HG03159 (cell line): ENCODE measurements at regions not wholly inside any gene's neighbourhood (a gene's known extent, or its start where the extent isn't known, plus 50 kb on each side); places are given as distances from the start of the nearest gene placed in this dataset.
"Not testable (repeated sequence)": the region's sequence is repeated elsewhere in the genome, so short reads cannot be mapped to it uniquely, and the experiment has no call there.

ENCODE experiments used
- ATAC-seq: cut with Tn5 transposase; IDR thresholded peaks from one replicate; pipeline ENCODE4 v1.9.1; 2021; ENCODE audit warnings: mild to moderate bottlenecking, moderate library complexity; ENCODE audit not compliant: unreplicated experiment

DNA sequence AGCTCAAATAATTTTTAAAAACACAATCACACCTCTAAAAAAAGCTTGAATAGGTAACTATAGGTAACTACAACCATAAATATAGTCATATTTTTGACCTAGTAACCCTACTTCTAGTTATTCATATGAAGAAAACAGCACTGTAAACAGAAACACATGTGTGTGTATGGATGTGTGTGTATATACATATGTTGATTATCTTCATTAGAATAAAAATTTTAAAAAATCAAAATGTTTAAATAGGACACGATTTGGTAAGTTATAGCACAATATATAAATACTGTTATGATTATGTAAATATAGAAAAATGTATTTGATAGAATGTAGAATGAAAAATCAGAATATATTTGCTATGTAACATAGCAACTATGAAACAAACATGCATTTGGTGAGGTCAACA lies 258.1 kb upstream of the GK2 start:
- no peak for ATAC-seq

- no peak for ATAC-seq
Observed at GRCh38 chr4:79663865-79664264, 255.8 kb upstream of the GK2 start.

GRCh38 chr4:79663141-79663540 lies 255.1 kb upstream of the GK2 start:
- ATAC-seq = no peak

DNA sequence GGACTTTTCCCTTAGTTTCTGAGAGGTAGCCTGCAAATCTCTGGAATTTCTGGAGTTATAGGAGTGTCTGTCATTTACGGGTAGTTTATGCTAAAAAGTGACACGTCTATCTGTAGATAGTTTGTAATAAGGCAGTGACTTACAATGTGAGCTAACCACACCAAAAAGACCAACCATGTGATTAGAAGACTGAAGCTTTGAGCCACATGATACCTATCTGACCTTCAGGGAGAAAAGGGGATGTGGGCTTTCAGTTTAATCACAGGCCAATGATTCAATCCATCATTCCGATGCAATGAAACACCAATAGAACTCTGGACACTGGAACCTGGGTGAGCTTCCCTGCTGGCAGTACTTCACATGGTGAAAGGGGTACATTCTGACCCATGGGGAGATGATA lies 254.6 kb upstream of the GK2 start:
- ATAC-seq = no peak

DNA sequence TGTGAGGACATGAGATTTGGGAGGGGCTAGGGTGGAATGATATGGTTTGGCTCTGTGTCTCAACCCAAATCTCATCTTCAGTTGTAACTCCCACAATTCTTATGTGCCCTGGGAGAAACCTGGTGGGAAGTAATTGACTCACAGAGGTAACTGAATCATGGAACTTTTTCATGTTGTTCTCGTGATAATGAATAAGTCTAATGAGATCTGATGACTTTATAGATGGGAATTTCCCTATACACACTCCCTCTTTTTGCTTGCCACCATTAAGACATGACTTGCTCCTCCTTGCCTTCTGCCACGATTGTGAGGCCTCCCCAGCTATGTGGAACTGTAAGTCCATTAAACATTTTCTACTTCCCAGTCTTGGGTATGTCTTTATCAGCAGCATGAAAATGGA lies 253.2 kb upstream of the GK2 start:
- ATAC-seq = no peak

DNA sequence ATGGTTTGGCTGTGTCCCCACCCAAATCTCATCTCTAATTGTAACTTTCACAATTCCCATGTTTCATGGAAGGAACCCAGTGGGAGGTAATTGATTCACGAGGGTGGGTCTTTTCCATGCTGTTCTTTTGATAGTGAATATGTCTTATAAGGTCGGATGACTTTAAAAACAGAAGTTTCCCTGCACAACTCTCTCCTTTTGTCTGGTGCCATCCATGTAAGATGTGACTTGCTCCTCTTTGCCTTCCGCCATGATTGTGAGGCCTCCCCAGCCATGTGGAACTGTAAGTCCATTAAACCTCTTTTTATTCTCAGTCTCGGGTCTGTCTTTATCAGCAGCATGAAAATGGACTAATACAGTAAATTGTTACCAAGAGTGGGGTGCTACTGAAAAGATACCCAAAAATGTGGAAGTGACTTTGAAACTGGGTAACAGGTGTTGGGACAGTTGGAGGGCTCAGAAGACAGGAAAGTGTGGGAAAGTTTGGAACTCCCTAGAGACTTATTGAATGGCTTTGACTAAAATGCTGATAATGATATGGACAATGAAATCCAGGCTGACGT lies 251.4 kb upstream of the GK2 start:
- ATAC-seq = not testable (repeated sequence)

DNA sequence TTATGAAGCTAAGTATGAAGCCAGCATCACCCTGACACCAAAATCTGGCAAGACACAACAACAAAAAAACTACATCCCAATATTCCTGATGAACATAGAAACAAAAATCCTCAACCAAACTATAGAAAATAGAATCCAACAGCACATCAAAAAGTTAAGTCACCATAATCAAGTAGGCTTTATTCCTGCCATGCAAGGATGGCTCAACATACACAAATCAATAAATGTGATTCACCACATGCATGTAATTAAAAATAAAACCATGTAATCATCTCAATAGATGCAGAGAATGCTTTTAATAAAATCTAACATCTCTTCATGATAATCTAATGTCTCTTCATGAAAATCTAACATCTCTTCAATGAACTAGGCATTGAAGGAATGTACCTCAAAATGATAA lies 249.4 kb upstream of the GK2 start:
- ATAC-seq = no peak

DNA sequence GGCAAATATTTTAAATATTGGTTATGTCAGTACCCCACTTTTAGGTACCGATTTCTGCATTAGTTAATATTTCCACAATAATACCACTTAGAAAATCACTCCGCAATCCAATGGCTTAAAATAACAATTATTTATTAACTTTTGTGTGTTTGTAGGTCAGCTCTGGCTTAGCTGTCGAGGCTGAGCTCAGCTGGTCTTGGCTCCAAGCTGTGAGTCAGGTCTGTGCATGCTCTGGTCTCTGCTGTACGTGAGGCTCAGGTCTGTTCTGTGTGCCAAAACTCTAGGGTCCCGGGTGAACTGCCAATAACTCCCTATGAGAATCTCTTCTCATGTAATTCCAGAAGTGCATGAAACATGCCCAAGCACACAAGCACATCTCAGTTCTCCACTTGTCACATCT lies 245.8 kb upstream of the GK2 start:
- no peak for ATAC-seq

GRCh38 chr4:79652738-79653137 lies 244.7 kb upstream of the GK2 start:
- no peak for ATAC-seq

DNA sequence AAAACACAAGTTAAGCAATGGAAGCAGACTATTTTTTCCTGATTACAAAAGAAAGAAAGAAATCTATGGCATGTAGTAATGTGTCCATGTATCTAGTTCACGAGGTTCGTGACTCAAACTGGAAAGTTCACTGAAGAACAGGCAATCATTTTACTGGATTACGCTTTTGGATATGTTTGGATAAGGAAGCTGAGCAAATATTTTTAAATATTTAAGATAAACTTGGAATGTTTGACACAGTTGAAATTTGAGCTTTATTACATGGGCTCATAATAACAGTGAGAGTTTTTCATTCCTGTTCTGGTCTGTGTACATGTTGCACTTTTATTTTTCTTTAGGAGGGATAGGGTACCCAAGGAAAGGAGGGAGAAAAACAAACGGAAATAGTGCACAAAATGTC lies 244.2 kb upstream of the GK2 start:
- no peak for ATAC-seq

GRCh38 chr4:79651456-79651855 lies 243.4 kb upstream of the GK2 start:
- ATAC-seq = no peak

DNA sequence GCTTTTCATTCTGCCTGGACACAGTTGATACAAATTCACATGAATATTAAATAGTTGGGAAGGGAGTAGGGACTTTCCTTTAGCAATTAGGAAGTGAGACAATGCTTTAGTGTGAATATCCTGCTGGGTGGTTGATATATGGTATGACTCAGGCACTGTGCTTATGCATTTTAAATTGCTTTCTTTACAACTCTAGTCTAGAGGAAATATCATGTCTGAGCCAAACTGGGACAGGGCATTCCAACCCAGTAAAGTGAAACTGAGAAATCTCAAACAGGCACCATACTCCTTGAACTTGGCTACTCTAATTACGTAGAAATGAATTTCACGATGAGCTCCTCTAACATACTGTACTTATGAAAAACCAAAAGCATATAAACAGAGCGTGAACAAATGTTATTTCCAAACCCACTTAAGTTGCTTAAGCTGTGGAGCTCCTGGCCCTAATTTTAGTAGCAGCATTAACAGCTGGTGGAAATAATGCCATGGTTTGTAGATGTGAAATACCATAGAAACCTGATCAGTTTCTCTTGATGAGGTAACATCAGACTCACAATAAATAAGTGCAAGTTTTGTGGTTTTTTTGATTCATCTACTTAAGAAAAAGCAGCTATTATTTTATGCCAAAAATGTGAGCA lies 242.9 kb upstream of the GK2 start:
- ATAC-seq = no peak

- ATAC-seq = no peak
Observed at GRCh38 chr4:79650217-79650616, 242.2 kb upstream of the GK2 start.

- no peak for ATAC-seq
Observed at GRCh38 chr4:79645942-79646341, 237.9 kb upstream of the GK2 start.

GRCh38 chr4:79638735-79639134 lies 230.7 kb upstream of the GK2 start:
- no peak for ATAC-seq

DNA sequence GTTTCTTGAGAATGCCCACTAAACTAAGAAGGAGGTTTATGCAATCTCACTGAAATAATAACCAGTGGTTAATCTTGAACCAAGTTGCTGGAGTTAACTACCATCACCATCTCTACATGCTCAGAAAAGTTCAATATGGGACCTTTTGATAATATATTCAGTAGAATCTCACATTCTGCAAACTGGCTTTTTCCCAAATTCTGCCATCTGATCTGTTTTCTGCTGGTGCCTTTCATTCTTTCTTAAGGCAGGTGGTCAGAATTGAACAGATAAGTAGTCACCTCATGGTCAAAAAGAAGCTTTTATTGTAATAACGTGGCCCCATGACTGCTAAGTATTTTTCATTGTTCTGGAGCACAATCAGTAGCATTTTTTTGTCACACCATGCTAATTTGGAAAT lies 229.0 kb upstream of the GK2 start:
- ATAC-seq = no peak

DNA sequence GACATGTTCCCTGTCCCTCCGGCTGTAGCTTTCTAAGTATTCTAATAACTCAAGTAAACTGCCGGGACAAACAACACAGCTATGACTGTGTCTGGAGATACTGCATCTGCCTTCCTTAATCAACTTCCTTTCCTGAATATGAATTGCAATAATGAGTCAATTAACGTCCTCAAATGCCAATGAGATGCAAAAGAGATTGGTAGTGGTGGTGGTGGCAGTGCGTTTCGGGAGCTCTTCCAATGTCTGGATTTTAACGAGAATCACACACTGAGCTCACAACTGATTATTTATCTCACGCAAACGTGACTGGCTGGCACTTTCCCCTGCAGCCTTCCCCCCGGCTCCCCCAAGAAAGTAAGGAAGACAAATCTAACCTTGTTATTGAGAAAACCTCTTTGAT lies 226.1 kb upstream of the GK2 start:
- ATAC-seq = no peak

GRCh38 chr4:79632114-79632513 lies 224.1 kb upstream of the GK2 start:
- ATAC-seq = no peak

- no peak for ATAC-seq
Observed at GRCh38 chr4:79626611-79627010, 218.6 kb upstream of the GK2 start.

DNA sequence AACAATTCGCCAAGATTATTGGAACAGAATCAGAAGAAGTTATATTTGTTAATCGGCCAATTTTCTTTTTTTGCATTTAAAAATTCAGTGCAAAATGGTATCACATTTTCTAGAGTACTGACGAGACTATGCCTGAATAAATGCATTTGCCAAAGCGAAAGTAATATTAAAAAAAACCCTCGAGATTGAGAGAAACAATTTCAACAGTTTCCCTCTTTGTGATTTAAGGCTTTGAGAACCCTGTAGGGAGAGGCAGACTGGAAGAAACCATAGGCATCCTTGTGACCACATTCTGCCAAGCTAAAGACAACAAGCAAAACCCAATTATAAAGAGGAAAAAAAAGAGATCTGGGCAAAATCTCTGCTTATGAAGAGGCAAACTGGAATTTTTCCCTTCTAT lies 218.1 kb upstream of the GK2 start:
- ATAC-seq = no peak

DNA sequence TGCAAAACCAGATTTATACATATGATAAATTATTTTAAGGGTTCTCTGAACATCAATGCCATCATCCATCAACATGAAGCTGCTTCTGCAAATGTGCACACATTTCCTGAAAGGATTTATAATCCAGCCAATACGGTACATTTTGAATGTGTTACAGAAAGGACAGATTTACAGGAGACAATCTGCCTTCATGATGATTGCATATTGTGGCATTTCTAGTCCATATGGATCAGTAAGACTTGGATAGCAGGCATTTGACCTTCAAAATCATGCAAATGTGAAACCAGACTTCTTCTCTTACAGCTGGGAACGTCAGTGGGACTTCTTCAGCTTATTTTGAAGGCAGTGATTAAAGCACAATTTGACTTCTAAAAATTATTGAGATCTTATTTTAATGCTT lies 217.3 kb upstream of the GK2 start:
- ATAC-seq = no peak

DNA sequence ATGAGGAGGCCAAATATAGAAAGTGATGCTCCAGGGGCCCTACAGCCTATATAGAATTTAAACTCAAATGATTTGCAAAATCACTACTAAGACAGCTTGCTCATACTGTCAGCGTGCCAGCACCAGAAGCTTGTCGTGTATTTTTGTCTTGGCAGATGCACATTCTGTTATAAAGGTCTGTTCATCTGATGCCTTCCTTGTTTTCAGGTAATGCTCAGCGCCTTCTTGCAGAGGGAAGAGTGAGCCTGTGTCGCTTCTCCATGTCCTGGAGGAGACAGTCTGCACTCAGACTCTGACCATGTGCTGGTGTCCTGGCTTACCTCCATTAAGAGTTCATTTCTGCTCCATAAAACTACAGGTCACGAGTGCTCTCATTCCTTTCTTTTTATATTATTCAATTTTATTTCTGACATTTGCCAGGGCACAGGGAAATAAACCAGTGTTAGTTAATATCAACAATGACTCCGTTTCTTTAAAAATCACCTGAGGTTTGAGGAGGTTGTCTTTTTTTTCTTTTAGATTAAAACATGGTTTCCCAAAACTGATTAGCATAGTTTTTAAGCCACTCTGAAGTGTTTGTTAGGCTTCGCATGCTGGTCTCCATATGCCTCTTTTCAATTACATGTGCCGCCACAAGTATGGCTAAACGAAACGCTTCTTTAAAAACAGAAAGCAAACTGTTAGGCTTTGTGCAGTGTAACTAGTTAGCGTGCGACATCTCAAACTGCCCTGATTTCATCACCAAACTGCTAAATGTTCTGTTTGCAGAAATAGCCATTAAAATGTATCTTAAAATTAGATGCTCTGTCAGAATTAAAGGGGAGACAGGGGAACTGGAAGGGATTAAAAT lies 215.2 kb upstream of the GK2 start:
- ATAC-seq = no peak
